Panc1 (cell line): ENCODE measurements at regions not wholly inside any gene's neighbourhood (a gene's known extent, or its start where the extent isn't known, plus 50 kb on each side); places are given as distances from the start of the nearest gene placed in this dataset.

Source experiments
- POLR2AphosphoS5 ChIP-seq: IDR thresholded peaks from 2 replicates; pipeline ENCODE4 v1.6.1; 2012; ENCODE audit warnings: mild to moderate bottlenecking, low read depth, low read length, moderate library complexity
- SIN3A ChIP-seq: IDR thresholded peaks from 2 replicates; pipeline ENCODE4 v1.6.1; 2012; ENCODE audit warnings: low read depth, mild to moderate bottlenecking, low read length, moderate library complexity, borderline replicate concordance; ENCODE audit not compliant: insufficient read depth
- TF ChIP-seq, protein P1 (sequence below): fragments of 450-650 bp; IDR thresholded peaks from 2 replicates; pipeline ENCODE4 v1.5.1; 2017; ENCODE audit warnings: mild to moderate bottlenecking
- TF ChIP-seq, protein P2 (sequence below), 2 experiments: IDR thresholded peaks; 2 replicates each; pipeline ENCODE4 v1.6.1; 2011 to 2012; ENCODE audit warnings: low read depth in 2 of 2, control low read depth in 1 of 2, low read length in 1 of 2, mild to moderate bottlenecking in 1 of 2, moderate library complexity in 1 of 2; ENCODE audit not compliant: insufficient read depth in 1 of 2

DNA sequence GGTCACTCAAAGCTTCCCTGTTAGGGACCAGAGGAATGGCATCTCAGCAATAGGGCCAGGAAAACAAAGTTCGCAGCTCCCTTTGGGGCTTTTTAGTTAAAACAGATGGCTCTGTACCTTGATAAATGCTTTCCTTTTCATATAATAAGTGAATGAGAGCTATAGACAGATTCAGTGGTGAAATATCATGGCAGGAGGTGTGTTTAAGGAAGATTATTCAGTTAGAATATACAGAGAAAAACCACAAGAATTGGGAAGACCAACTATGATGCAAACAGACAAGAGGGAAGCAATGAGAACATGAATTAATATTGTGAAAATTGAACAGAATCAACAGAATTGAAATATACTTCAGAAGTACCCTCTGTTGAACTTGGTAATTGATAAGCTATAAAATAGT is 379.4 kb downstream of the PLPP3 start:
- TF ChIP-seq, protein P1, sequence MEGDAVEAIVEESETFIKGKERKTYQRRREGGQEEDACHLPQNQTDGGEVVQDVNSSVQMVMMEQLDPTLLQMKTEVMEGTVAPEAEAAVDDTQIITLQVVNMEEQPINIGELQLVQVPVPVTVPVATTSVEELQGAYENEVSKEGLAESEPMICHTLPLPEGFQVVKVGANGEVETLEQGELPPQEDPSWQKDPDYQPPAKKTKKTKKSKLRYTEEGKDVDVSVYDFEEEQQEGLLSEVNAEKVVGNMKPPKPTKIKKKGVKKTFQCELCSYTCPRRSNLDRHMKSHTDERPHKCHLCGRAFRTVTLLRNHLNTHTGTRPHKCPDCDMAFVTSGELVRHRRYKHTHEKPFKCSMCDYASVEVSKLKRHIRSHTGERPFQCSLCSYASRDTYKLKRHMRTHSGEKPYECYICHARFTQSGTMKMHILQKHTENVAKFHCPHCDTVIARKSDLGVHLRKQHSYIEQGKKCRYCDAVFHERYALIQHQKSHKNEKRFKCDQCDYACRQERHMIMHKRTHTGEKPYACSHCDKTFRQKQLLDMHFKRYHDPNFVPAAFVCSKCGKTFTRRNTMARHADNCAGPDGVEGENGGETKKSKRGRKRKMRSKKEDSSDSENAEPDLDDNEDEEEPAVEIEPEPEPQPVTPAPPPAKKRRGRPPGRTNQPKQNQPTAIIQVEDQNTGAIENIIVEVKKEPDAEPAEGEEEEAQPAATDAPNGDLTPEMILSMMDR, result no peak
- TF ChIP-seq, protein P2, sequence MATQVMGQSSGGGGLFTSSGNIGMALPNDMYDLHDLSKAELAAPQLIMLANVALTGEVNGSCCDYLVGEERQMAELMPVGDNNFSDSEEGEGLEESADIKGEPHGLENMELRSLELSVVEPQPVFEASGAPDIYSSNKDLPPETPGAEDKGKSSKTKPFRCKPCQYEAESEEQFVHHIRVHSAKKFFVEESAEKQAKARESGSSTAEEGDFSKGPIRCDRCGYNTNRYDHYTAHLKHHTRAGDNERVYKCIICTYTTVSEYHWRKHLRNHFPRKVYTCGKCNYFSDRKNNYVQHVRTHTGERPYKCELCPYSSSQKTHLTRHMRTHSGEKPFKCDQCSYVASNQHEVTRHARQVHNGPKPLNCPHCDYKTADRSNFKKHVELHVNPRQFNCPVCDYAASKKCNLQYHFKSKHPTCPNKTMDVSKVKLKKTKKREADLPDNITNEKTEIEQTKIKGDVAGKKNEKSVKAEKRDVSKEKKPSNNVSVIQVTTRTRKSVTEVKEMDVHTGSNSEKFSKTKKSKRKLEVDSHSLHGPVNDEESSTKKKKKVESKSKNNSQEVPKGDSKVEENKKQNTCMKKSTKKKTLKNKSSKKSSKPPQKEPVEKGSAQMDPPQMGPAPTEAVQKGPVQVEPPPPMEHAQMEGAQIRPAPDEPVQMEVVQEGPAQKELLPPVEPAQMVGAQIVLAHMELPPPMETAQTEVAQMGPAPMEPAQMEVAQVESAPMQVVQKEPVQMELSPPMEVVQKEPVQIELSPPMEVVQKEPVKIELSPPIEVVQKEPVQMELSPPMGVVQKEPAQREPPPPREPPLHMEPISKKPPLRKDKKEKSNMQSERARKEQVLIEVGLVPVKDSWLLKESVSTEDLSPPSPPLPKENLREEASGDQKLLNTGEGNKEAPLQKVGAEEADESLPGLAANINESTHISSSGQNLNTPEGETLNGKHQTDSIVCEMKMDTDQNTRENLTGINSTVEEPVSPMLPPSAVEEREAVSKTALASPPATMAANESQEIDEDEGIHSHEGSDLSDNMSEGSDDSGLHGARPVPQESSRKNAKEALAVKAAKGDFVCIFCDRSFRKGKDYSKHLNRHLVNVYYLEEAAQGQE (IDR thresholded peaks at IDR 0.05; ENCODE audit: insufficient read depth in 1 of 2, low read depth in 2 of 2, low read length in 1 of 2), result no peak
- TF ChIP-seq SIN3A, result no peak
- TF ChIP-seq POLR2AphosphoS5, result no peak
